DLD1 (cell line): ENCODE measurements at regions not wholly inside any gene's neighbourhood (a gene's known extent, or its start where the extent isn't known, plus 50 kb on each side); places are given as distances from the start of the nearest gene placed in this dataset.

Experiments
- in situ Hi-C: cut with HindIII; loops from 2 replicates; pipeline ENCODE4 v1.10.0; 2017; ENCODE audit warnings: low sequenced_read_pairs

- in situ Hi-C loops, result no loop called here
These were observed 87.6 kb upstream of the SLC25A26 start for GRCh38 chr3:66133050-66133757.

- in situ Hi-C loops, result no loop called here
These were observed 89.9 kb upstream of the MAGI1 start for GRCh38 chr3:66128623-66129022.

GRCh38 chr3:66121318-66121717 is 82.6 kb upstream of the MAGI1 start:
- in situ Hi-C loops, result no loop called here

- in situ Hi-C loops, result loop anchor here (10.0 kb wide), 1 partner anchor 71 kb away; no protein-coding TSS in a partner anchor
These were observed 77.3 kb upstream of the MAGI1 start for GRCh38 chr3:66115858-66116654.

GRCh38 chr3:66113542-66113941 is 74.8 kb upstream of the MAGI1 start:
- in situ Hi-C loops, result loop anchor here (10.0 kb wide), 1 partner anchor 69 kb away; no protein-coding TSS in a partner anchor

- in situ Hi-C loops, result loop anchor here (10.0 kb wide), 1 partner anchor 66 kb away; no protein-coding TSS in a partner anchor
These were observed 72.1 kb upstream of the MAGI1 start for GRCh38 chr3:66110840-66111239.

GRCh38 chr3:66107855-66108254 is 69.1 kb upstream of the MAGI1 start:
- in situ Hi-C loops, result no loop called here

GRCh38 chr3:66106788-66107187 is 68.1 kb upstream of the MAGI1 start:
- in situ Hi-C loops, result no loop called here

- in situ Hi-C loops, result no loop called here
These were observed 65.8 kb upstream of the MAGI1 start for GRCh38 chr3:66104535-66104934.

- in situ Hi-C loops, result no loop called here
These were observed 65.0 kb upstream of the MAGI1 start for GRCh38 chr3:66103729-66104128.

- in situ Hi-C loops, result no loop called here
These were observed 63.2 kb upstream of the MAGI1 start for GRCh38 chr3:66101901-66102300.

GRCh38 chr3:66099541-66100065 is 60.9 kb upstream of the MAGI1 start:
- in situ Hi-C loops, result no loop called here

GRCh38 chr3:66098436-66098835 is 59.7 kb upstream of the MAGI1 start:
- in situ Hi-C loops, result no loop called here

- in situ Hi-C loops, result no loop called here
These were observed 58.9 kb upstream of the MAGI1 start for GRCh38 chr3:66097647-66098046.

- in situ Hi-C loops, result no loop called here
These were observed 56.7 kb upstream of the MAGI1 start for GRCh38 chr3:66095295-66096001.

- in situ Hi-C loops, result no loop called here
These were observed 55.3 kb upstream of the MAGI1 start for GRCh38 chr3:66093981-66094380.

- in situ Hi-C loops, result no loop called here
These were observed 53.7 kb upstream of the MAGI1 start for GRCh38 chr3:66092175-66092995.
